ENCODE measurements at regions not wholly inside any gene's neighbourhood (a gene's known extent, or its start where the extent isn't known, plus 50 kb on each side); places are given as distances from the start of the nearest gene placed in this dataset. TPM values are rescaled to one million over a fixed set of nuclear protein-coding genes. Genes with fewer than 3 reads are reported as not detected.

GRCh38 chr10:31581741-31582323 lies 262.8 kb downstream of the ZEB1 start:
- Histone ChIP-seq H3K4me3 (no peak overlapping the region), H3K9me3 (peaks cover 0 to 14% (median 0%) of the 10 kb centered on the region in 4 donors), H3K27ac (peak overlapping the region in 2 of 4 donors; percentile 42 to 50), H3K4me1 (peaks cover 0 to 31% (median 10%) of the 10 kb centered on the region in 4 donors), H3K36me3 (no peaks in the 10 kb centered on the region), H3K27me3 (no peaks in the 10 kb centered on the region)
- 64 to 66% methylated on average over 9 of the region's 9 CpGs for WGBS, 2 donors
- DNase-seq (ENCODE audit: low spot score in 2 of 2), result no peak
- TF ChIP-seq POLR2A (IDR thresholded peaks at IDR 0.05) (no peak), EP300 (IDR thresholded peaks at IDR 0.05) (peak in 1 of 2 donors; percentile 11)

- TF ChIP-seq EP300 (IDR thresholded peaks at IDR 0.05) (no peak), CTCF (IDR thresholded peaks at IDR 0.05) (no peak), POLR2A (IDR thresholded peaks at IDR 0.05) (no peak)
- no peaks in the 10 kb centered on the region for H3K27me3 ChIP-seq
- WGBS, 2 donors, result 85 to 87% methylated on average over 5 of the region's 5 CpGs
- H3K9me3 ChIP-seq, result peaks cover 0 to 15% (median 0%) of the 10 kb centered on the region in 4 donors
- H3K4me1 ChIP-seq, result peaks cover 0 to 31% (median 10%) of the 10 kb centered on the region in 4 donors
- H3K36me3 ChIP-seq, result no peaks in the 10 kb centered on the region
- no peak overlapping the region for H3K27ac ChIP-seq
- no peak overlapping the region for H3K4me3 ChIP-seq
- no peak for DNase-seq (ENCODE audit: low spot score in 2 of 2)
Observed at GRCh38 chr10:31580646-31581045, 261.6 kb downstream of the ZEB1 start.

Small RNA genes in the stretch of these regions (small RNA-seq; reads per million reads assigned to genes)
- not detected for gene AL161935.2
